ENCODE measurements at regions not wholly inside any gene's neighbourhood (a gene's known extent, or its start where the extent isn't known, plus 50 kb on each side); places are given as distances from the start of the nearest gene placed in this dataset.
"Not testable (repeated sequence)": the region's sequence is repeated elsewhere in the genome, so short reads cannot be mapped to it uniquely, and the experiment has no call there.

DNA sequence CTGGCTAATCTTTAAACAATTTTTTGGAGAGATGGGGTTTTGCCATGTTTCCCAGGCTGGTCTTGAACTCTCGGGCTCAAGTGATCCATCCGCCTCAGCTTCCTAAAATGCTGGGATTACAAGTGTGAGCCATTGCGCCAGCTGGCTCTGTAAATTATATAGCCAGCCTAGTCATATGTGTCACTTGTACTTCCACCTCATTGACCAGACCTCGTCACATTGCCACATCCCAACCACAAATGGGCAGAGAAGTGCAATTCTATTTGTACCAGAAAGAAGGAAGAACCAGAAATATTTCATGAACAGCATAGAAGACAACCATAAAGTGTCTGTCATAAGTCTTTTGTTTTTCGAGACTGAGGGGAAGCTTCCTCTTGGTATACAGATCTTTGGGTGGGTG is 71.2 kb upstream of the ADRA1D start:
- no peak overlapping the region for H3K27ac ChIP-seq (ENCODE audit: low read length)

DNA sequence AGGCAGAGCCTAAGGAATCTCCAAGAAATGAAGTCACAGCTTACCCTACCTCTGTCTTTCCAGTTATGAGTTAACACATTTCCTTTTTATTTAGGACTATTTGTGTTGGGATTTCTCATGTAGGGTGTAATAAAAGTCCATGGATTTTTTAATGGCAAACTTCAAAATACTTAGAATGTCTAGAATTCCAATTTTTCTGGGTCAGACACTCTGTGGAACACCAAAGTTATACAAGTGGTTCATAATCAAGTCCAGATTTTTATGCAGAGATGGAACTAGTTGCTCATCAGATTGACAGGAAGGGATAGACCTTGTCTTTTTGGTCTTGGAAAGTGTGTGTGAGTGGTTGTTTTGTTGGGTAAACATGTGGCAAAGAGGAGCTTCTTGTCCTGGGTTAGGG is 69.8 kb upstream of the ADRA1D start:
- TF ChIP-seq, protein P1, sequence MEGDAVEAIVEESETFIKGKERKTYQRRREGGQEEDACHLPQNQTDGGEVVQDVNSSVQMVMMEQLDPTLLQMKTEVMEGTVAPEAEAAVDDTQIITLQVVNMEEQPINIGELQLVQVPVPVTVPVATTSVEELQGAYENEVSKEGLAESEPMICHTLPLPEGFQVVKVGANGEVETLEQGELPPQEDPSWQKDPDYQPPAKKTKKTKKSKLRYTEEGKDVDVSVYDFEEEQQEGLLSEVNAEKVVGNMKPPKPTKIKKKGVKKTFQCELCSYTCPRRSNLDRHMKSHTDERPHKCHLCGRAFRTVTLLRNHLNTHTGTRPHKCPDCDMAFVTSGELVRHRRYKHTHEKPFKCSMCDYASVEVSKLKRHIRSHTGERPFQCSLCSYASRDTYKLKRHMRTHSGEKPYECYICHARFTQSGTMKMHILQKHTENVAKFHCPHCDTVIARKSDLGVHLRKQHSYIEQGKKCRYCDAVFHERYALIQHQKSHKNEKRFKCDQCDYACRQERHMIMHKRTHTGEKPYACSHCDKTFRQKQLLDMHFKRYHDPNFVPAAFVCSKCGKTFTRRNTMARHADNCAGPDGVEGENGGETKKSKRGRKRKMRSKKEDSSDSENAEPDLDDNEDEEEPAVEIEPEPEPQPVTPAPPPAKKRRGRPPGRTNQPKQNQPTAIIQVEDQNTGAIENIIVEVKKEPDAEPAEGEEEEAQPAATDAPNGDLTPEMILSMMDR (IDR thresholded peaks at IDR 0.05; ENCODE audit: borderline replicate concordance, extremely low read depth, low read length, poor library complexity, severe bottlenecking) = no peak
- no peak for TF ChIP-seq EZH2 (IDR thresholded peaks at IDR 0.05; ENCODE audit: borderline replicate concordance, low read depth, low read length, severe bottlenecking)
- H3K27ac ChIP-seq (ENCODE audit: low read length) = no peak overlapping the region
- no peaks in the 10 kb centered on the region for H3K36me3 ChIP-seq (ENCODE audit: insufficient read depth, low read length)
- H3K4me1 ChIP-seq (ENCODE audit: insufficient read depth, low read length) = no peaks in the 10 kb centered on the region
- H2AFZ ChIP-seq (ENCODE audit: low read depth, low read length) = no peak overlapping the region
- DNase-seq (no peak), ATAC-seq (ENCODE audit: insufficient read depth, low read depth) (no peak)
- no peaks in the 10 kb centered on the region for H3K9me3 ChIP-seq (ENCODE audit: insufficient read depth, low read length, severe bottlenecking)
- no peak overlapping the region for H3K4me2 ChIP-seq (ENCODE audit: insufficient read depth, low read length)
- H3K9ac ChIP-seq (ENCODE audit: low read depth, low read length) = no peak overlapping the region
- peaks cover 10% of the 10 kb centered on the region for H3K27me3 ChIP-seq (ENCODE audit: insufficient read depth, low read length, poor library complexity)
- H3K4me3 ChIP-seq (ENCODE audit: low read depth in 1 of 2, low read length in 2 of 2) = no peak overlapping the region
- no peaks in the 10 kb centered on the region for H4K20me1 ChIP-seq (ENCODE audit: insufficient read depth, low read length)
- H3K79me2 ChIP-seq (ENCODE audit: insufficient read depth, low read length) = no peaks in the 10 kb centered on the region

More for the DNA sequence above, 71.2 kb upstream of the ADRA1D start:
- Histone ChIP-seq H3K4me3 (ENCODE audit: low read depth in 1 of 2, low read length in 2 of 2) (no peak overlapping the region), H3K36me3 (ENCODE audit: insufficient read depth, low read length) (no peaks in the 10 kb centered on the region), H3K4me2 (ENCODE audit: insufficient read depth, low read length) (no peak overlapping the region), H3K9me3 (ENCODE audit: insufficient read depth, low read length, severe bottlenecking) (no peaks in the 10 kb centered on the region), H2AFZ (ENCODE audit: low read depth, low read length) (no peak overlapping the region), H3K79me2 (ENCODE audit: insufficient read depth, low read length) (no peaks in the 10 kb centered on the region), H3K27me3 (ENCODE audit: insufficient read depth, low read length, poor library complexity) (peaks cover 10% of the 10 kb centered on the region), H3K9ac (ENCODE audit: low read depth, low read length) (no peak overlapping the region), H3K4me1 (ENCODE audit: insufficient read depth, low read length) (no peaks in the 10 kb centered on the region), H4K20me1 (ENCODE audit: insufficient read depth, low read length) (no peaks in the 10 kb centered on the region)
- DNase-seq (no peak), ATAC-seq (ENCODE audit: insufficient read depth, low read depth) (no peak)
- TF ChIP-seq, protein P1 (IDR thresholded peaks at IDR 0.05; ENCODE audit: borderline replicate concordance, extremely low read depth, low read length, poor library complexity, severe bottlenecking) = no peak

DNA sequence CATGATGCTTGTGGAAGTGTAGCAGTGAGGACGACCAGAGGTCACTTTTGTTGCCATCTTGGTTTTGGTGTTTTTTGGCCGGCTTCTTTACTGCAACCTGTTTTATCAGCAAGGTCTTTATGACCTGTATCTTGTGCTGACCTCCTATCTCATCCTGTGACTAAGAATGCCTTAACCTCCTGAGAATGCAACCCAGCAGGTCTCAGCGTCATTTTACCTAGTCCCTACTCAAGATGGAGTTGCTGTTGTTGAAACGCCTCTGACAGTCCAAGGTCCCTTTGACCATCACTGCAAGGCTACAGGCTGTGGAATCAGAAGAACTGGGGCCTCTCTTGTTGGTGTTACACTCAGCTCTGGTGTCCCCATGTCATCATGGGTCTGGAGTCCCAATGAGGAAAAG is 61.5 kb upstream of the ADRA1D start:
- not testable (repeated sequence) for ATAC-seq (ENCODE audit: insufficient read depth, low read depth); H3K9me3 ChIP-seq (ENCODE audit: insufficient read depth, low read length, severe bottlenecking); H3K27me3 ChIP-seq (ENCODE audit: insufficient read depth, low read length, poor library complexity)

DNA sequence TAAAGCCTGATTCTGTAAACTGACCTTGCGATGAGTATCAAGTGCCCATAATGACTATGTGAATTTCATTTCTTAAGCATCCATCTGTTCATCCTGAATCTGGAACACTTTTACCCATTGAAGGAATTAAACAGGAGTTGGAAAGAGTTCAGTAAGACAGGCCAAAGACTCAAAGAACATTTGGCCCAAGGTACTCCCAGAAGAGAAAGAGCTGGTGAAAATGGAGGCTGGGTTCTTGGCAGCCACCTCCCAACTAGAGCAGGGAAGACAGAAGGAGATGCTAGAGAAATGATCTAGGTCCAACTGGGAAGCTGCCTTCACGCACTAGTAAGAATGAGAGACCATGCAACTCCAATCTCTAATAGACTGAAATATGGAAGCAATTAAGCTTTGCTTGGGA is 57.1 kb upstream of the ADRA1D start:
- Histone ChIP-seq H3K4me3 (ENCODE audit: low read depth in 1 of 2, low read length in 2 of 2) (no peak overlapping the region), H3K9me3 (ENCODE audit: insufficient read depth, low read length, severe bottlenecking) (peaks cover 5% of the 10 kb centered on the region), H4K20me1 (ENCODE audit: insufficient read depth, low read length) (no peaks in the 10 kb centered on the region), H3K9ac (ENCODE audit: low read depth, low read length) (no peak overlapping the region), H3K36me3 (ENCODE audit: insufficient read depth, low read length) (no peaks in the 10 kb centered on the region), H2AFZ (ENCODE audit: low read depth, low read length) (no peak overlapping the region), H3K27me3 (ENCODE audit: insufficient read depth, low read length, poor library complexity) (peaks cover 9% of the 10 kb centered on the region), H3K4me2 (ENCODE audit: insufficient read depth, low read length) (no peak overlapping the region), H3K79me2 (ENCODE audit: insufficient read depth, low read length) (no peaks in the 10 kb centered on the region), H3K4me1 (ENCODE audit: insufficient read depth, low read length) (no peaks in the 10 kb centered on the region), H3K27ac (ENCODE audit: low read length) (no peak overlapping the region)
- DNase-seq (no peak), ATAC-seq (ENCODE audit: insufficient read depth, low read depth) (no peak)
- TF ChIP-seq, protein P1 (IDR thresholded peaks at IDR 0.05; ENCODE audit: borderline replicate concordance, extremely low read depth, low read length, poor library complexity, severe bottlenecking) = no peak
- TF ChIP-seq EZH2 (IDR thresholded peaks at IDR 0.05; ENCODE audit: borderline replicate concordance, low read depth, low read length, severe bottlenecking) = no peak

More for the DNA sequence above, 61.5 kb upstream of the ADRA1D start:
- H4K20me1 ChIP-seq (ENCODE audit: insufficient read depth, low read length); H3K79me2 ChIP-seq (ENCODE audit: insufficient read depth, low read length); H3K4me1 ChIP-seq (ENCODE audit: insufficient read depth, low read length); H3K4me2 ChIP-seq (ENCODE audit: insufficient read depth, low read length); H3K4me3 ChIP-seq (ENCODE audit: low read depth in 1 of 2, low read length in 2 of 2); H3K27ac ChIP-seq (ENCODE audit: low read length); H2AFZ ChIP-seq (ENCODE audit: low read depth, low read length); H3K9ac ChIP-seq (ENCODE audit: low read depth, low read length); H3K36me3 ChIP-seq (ENCODE audit: insufficient read depth, low read length); DNase-seq: not testable (repeated sequence)

Measured in DND-41 (cell line).